NCI-H2227 treated with DMSO at 0.1 percent for 48 hours (cell line): ENCODE measurements at regions not wholly inside any gene's neighbourhood (a gene's known extent, or its start where the extent isn't known, plus 50 kb on each side); places are given as distances from the start of the nearest gene placed in this dataset.

Experiments
- DNase-seq: peaks from one replicate; lab custom pipeline; 2025; lab: John Stamatoyannopoulos, UW

GRCh38 chr5:143663872-143664271, 148.1 kb upstream of the HMHB1 start:
- DNase-seq: no peak

- no peak for DNase-seq
Observed at GRCh38 chr5:143662020-143662419, 149.9 kb upstream of the HMHB1 start.

DNA sequence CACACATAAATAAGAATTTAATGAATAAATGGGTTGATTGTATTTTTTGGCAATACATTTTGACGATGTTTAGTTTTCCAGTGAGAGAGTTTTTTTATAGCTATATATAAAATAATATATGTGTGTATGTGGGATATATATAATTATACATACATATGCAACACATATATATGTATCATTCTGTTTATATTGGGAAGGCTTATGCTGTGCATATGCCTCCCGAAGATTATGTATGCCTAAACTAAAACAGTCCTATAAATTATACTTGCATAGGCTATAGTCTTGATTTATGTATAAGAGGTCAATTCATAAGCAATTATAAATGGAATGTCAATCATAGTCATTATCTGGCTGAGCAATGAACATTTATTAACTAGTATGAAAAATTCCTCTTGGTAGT, 151.3 kb upstream of the HMHB1 start:
- no peak for DNase-seq

- no peak for DNase-seq
Observed at GRCh38 chr5:143659599-143660238, 152.2 kb upstream of the HMHB1 start.

- DNase-seq: no peak
Observed at GRCh38 chr5:143658956-143659355, 153.0 kb upstream of the HMHB1 start.

- DNase-seq: peak; percentile 27
Observed at GRCh38 chr5:143657647-143658285, 154.2 kb upstream of the HMHB1 start.

GRCh38 chr5:143653766-143654282, 158.1 kb upstream of the HMHB1 start:
- no peak for DNase-seq

- DNase-seq: no peak
Observed at GRCh38 chr5:143653256-143653655, 158.7 kb upstream of the HMHB1 start.

DNA sequence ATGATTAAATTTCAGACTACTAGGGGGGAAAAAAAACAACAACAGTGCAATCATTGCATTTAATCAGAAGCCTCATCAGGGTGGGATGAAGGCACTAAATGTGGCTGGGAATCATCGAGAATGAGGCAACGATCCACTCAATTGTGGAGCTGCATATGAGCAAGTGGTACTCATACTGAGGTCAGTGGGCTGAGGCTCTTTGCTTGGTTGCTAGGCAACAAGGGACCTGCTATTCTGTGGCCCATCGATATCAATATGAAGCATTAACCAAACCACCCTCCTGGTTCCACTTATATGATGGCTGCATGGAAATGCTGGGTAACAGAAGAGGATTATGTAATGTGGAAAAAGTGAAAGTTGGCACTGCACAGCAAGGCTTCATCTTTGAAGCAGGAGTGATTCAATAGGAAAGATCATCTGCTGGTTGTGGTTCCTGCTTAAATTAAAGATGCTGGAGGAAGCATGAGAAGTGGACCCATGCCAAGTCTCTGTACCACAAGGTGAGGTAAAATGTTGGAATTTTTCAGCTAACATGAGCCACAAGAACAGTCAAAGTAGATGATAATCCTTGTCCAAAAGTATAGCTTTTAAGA, 159.8 kb upstream of the HMHB1 start:
- DNase-seq: no peak

- DNase-seq: no peak
Observed at GRCh38 chr5:143649937-143650621, 161.9 kb upstream of the HMHB1 start.

- no peak for DNase-seq
Observed at GRCh38 chr5:143648696-143649095, 163.3 kb upstream of the HMHB1 start.

GRCh38 chr5:143646961-143647360, 165.0 kb upstream of the HMHB1 start:
- peak; percentile 55 for DNase-seq

GRCh38 chr5:143645356-143645755, 166.6 kb upstream of the HMHB1 start:
- no peak for DNase-seq

DNA sequence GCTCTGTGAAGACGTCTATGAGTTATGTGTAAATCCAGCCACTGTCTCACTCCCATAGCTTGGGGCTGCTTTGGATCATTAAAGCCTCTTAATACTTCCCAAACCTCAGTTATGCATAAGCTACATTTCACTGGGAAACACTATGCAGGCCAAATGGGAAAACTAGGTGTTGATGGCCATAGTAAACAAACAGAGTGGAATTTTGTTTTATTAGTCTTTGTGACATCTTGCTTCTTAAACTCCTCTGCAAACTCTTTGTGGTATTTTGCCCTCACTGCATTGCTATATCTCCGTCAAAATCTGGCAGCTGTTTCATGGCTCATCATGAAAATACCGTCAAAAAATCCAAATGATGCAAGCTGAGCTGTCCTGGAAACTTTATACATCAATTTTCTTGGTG, 167.2 kb upstream of the HMHB1 start:
- no peak for DNase-seq

DNA sequence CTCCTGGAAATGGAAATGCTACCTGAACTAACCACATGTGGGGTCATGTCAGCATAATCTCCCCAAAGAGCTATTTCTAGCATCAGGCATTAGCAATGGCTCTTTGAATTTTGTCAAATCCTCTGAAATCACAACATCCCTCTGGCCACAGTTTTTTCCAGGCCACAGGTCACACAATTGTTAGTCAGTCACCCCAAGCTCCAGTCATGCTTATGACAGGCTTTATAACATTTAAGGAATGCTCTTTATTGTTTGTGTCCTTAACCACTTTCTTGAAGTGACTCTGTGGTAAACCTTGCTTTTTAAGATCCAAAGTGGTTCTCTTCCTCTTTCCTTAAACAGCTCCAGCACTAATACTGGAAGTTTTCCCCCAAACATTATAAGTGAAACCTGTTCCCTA, 169.2 kb upstream of the HMHB1 start:
- DNase-seq: no peak

GRCh38 chr5:143641549-143642355, 170.2 kb upstream of the HMHB1 start:
- DNase-seq: no peak

GRCh38 chr5:143638654-143639053, 173.3 kb upstream of the HMHB1 start:
- no peak for DNase-seq

DNA sequence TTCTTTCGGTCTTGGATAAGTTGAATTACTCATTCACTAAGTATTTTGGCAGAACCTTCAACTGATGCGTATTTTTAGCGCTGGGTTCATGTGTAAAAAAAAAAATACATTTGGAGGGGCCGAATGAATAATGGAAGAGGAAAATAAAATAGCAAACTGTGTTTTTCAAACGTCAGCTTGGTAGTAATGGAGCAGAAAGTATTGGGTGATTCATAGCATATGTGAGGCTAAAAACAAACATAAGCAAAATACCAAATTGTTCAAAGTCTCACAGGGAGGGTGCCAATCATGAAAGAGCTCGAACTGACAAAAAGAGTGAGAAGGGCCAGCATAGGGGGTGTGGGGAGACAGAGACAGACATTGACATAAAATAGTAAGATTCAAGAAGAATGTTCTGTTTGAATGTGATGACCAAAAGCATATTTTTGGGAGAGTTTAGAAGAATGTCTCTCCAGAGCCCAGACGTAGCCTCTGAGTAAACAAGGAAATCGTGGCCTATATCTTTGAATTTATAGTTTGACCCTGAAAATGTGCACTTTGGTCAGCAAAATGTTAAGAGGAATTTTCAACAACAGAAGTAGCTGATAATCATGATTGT, 174.9 kb upstream of the HMHB1 start:
- no peak for DNase-seq

GRCh38 chr5:143635888-143636287, 176.1 kb upstream of the HMHB1 start:
- DNase-seq: no peak

- DNase-seq: no peak
Observed at GRCh38 chr5:143635146-143635752, 176.7 kb upstream of the HMHB1 start.

- no peak for DNase-seq
Observed at GRCh38 chr5:143634689-143635088, 177.3 kb upstream of the HMHB1 start.
